ENCODE measurements at regions not wholly inside any gene's neighbourhood (a gene's known extent, or its start where the extent isn't known, plus 50 kb on each side); places are given as distances from the start of the nearest gene placed in this dataset.
"Not testable (repeated sequence)": the region's sequence is repeated elsewhere in the genome, so short reads cannot be mapped to it uniquely, and the experiment has no call there.

DNA sequence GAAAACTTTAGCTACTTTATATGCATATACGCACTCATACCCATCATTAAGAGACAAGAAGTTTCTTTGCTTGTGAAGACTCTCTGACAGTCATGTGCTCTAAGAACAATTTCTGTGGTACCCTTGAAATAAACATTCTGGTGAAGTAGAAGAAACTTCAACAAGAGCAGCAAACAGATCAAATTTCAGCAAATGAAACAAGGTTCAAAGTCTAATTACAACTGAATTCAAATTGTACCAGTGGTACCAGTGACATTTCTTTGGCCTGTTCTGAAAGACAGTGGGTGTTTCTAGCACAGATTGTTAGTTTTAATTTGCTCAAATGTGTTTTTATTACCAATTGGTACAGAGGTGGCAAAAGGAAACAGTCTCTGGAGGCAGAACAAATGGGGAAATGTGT is 391.0 kb downstream of the CHSY3 start:
- H3K36me3 ChIP-seq (ENCODE audit: insufficient read depth, low read length) = no peaks in the 10 kb centered on the region
- no peaks in the 10 kb centered on the region for H3K4me1 ChIP-seq (ENCODE audit: insufficient read depth, low read length)
- no peaks in the 10 kb centered on the region for H3K9me3 ChIP-seq (ENCODE audit: control insufficient read depth, insufficient read depth, low read length)
- no peak overlapping the region for H3K9ac ChIP-seq (ENCODE audit: low read depth, low read length)

DNA sequence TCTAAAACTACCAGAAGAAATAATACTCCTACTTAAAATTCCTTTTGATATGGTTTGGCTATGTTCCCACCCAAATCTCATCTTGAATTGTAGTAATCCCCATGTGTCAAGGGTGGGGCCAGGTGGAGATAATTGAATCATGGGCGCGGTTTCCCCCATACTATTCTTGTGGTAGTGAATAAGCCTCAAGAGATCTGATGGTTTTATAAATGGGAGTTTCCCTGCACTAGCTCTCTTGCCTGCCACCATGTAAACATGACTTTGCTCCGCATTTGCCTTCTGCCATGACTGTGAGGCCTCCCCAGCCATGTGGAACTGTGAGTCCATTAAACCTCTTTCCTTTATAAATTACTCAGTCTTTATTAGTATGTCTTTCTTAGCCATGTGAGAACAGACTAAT is 390.5 kb downstream of the CHSY3 start:
- not testable (repeated sequence) for H3K36me3 ChIP-seq (ENCODE audit: insufficient read depth, low read length); H3K9ac ChIP-seq (ENCODE audit: low read depth, low read length); H3K4me1 ChIP-seq (ENCODE audit: insufficient read depth, low read length); H3K9me3 ChIP-seq (ENCODE audit: control insufficient read depth, insufficient read depth, low read length)

GRCh38 chr5:130290219-130290618 is 386.0 kb downstream of the CHSY3 start:
- Histone ChIP-seq H3K9ac (ENCODE audit: low read depth, low read length) (no peak overlapping the region), H3K36me3 (ENCODE audit: insufficient read depth, low read length) (no peaks in the 10 kb centered on the region), H3K4me1 (ENCODE audit: insufficient read depth, low read length) (0 out of 2 replicates have a peak, but pooled peaks cover 3% of the 10 kb centered on the region), H3K9me3 (ENCODE audit: control insufficient read depth, insufficient read depth, low read length) (no peaks in the 10 kb centered on the region)

GRCh38 chr5:130289132-130290088 is 385.1 kb downstream of the CHSY3 start:
- Histone ChIP-seq H3K4me1 (ENCODE audit: insufficient read depth, low read length) (0 out of 2 replicates have a peak, but pooled peaks cover 3% of the 10 kb centered on the region), H3K36me3 (ENCODE audit: insufficient read depth, low read length) (no peaks in the 10 kb centered on the region), H3K9me3 (ENCODE audit: control insufficient read depth, insufficient read depth, low read length) (no peaks in the 10 kb centered on the region), H3K9ac (ENCODE audit: low read depth, low read length) (no peak overlapping the region)

GRCh38 chr5:130287438-130287837 is 383.2 kb downstream of the CHSY3 start:
- Histone ChIP-seq H3K4me1 (ENCODE audit: insufficient read depth, low read length) (0 out of 2 replicates have a peak, but pooled peaks cover 3% of the 10 kb centered on the region), H3K9ac (ENCODE audit: low read depth, low read length) (no peak overlapping the region), H3K9me3 (ENCODE audit: control insufficient read depth, insufficient read depth, low read length) (no peaks in the 10 kb centered on the region), H3K36me3 (ENCODE audit: insufficient read depth, low read length) (no peaks in the 10 kb centered on the region)

- no peak overlapping the region for H3K9ac ChIP-seq (ENCODE audit: low read depth, low read length)
- H3K4me1 ChIP-seq (ENCODE audit: insufficient read depth, low read length) = 0 out of 2 replicates have a peak, but pooled peaks cover 3% of the 10 kb centered on the region
- no peaks in the 10 kb centered on the region for H3K9me3 ChIP-seq (ENCODE audit: control insufficient read depth, insufficient read depth, low read length)
- no peaks in the 10 kb centered on the region for H3K36me3 ChIP-seq (ENCODE audit: insufficient read depth, low read length)
Measured at GRCh38 chr5:130286971-130287370, 382.7 kb downstream of the CHSY3 start.

DNA sequence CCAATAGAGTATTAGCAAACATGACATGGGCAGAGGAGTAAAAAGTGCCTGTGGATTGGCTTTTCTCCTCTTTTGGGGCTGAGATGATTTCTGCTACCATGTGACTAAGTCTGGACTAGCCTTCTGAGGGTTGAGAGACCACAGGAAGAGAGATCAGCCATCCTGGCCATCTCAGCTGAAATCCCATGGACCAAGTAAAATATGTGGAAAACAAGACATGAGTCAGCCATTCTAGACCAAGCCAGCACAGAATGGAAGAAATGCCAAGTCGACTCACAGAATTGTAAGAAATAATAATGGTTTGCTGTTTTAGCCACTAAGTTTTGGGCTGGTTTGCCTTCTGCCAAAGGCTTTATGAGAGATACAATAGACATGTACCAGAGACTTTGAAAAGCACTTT is 377.8 kb downstream of the CHSY3 start:
- Histone ChIP-seq H3K36me3 (ENCODE audit: insufficient read depth, low read length) (no peaks in the 10 kb centered on the region), H3K9me3 (ENCODE audit: control insufficient read depth, insufficient read depth, low read length) (no peaks in the 10 kb centered on the region), H3K9ac (ENCODE audit: low read depth, low read length) (no peak overlapping the region)

DNA sequence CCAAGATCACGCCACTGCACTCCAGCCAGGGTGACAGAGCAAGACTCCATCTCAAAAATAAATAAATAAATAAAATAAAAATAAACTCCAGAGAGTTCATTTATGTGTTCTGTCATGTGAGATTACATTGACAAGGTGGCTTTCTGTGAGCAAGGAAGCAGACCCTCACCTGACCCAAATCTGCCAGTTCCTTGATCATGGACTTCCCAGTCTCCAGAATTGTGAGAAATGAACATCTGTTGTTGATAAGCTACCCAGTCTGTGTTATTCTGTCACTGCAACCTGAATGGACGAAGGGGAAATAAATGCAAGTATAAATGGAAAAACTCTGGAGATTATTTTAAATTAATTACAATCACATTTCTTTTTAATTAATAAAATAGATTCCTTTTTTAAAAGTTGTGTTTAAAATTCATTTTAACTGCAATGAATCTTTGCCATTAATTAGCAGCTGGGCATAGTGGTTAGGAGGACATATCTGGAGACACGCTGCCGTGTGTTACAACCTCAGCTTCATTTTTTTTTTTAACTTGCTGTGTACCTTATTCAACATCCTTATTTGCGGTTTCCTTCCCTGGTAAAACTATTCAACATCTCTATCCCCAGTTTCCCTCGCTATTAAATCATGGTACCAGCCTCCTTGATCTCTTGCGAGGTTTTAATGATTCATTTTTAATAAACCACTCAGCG is 376.4 kb downstream of the CHSY3 start:
- no peaks in the 10 kb centered on the region for H3K4me1 ChIP-seq (ENCODE audit: insufficient read depth, low read length)
- no peaks in the 10 kb centered on the region for H3K36me3 ChIP-seq (ENCODE audit: insufficient read depth, low read length)
- no peak overlapping the region for H3K9ac ChIP-seq (ENCODE audit: low read depth, low read length)
- H3K9me3 ChIP-seq (ENCODE audit: control insufficient read depth, insufficient read depth, low read length) = no peaks in the 10 kb centered on the region

More for the DNA sequence above, 377.8 kb downstream of the CHSY3 start:
- H3K4me1 ChIP-seq (ENCODE audit: insufficient read depth, low read length) = no peaks in the 10 kb centered on the region

- Histone ChIP-seq H3K4me1 (ENCODE audit: insufficient read depth, low read length) (no peaks in the 10 kb centered on the region), H3K36me3 (ENCODE audit: insufficient read depth, low read length) (no peaks in the 10 kb centered on the region), H3K9me3 (ENCODE audit: control insufficient read depth, insufficient read depth, low read length) (no peaks in the 10 kb centered on the region), H3K9ac (ENCODE audit: low read depth, low read length) (no peak overlapping the region)
Measured at GRCh38 chr5:130279386-130279785, 375.1 kb downstream of the CHSY3 start.

- no peaks in the 10 kb centered on the region for H3K4me1 ChIP-seq (ENCODE audit: insufficient read depth, low read length)
- no peaks in the 10 kb centered on the region for H3K9me3 ChIP-seq (ENCODE audit: control insufficient read depth, insufficient read depth, low read length)
- no peak overlapping the region for H3K9ac ChIP-seq (ENCODE audit: low read depth, low read length)
- no peaks in the 10 kb centered on the region for H3K36me3 ChIP-seq (ENCODE audit: insufficient read depth, low read length)
Measured at GRCh38 chr5:130278136-130278535, 373.9 kb downstream of the CHSY3 start.

GRCh38 chr5:130277522-130277921 is 373.3 kb downstream of the CHSY3 start:
- no peaks in the 10 kb centered on the region for H3K4me1 ChIP-seq (ENCODE audit: insufficient read depth, low read length)
- no peak overlapping the region for H3K9ac ChIP-seq (ENCODE audit: low read depth, low read length)
- no peaks in the 10 kb centered on the region for H3K36me3 ChIP-seq (ENCODE audit: insufficient read depth, low read length)
- H3K9me3 ChIP-seq (ENCODE audit: control insufficient read depth, insufficient read depth, low read length) = no peaks in the 10 kb centered on the region

GRCh38 chr5:130277002-130277401 is 372.7 kb downstream of the CHSY3 start:
- no peak overlapping the region for H3K9ac ChIP-seq (ENCODE audit: low read depth, low read length)
- no peaks in the 10 kb centered on the region for H3K36me3 ChIP-seq (ENCODE audit: insufficient read depth, low read length)

GRCh38 chr5:130272837-130273236 is 368.6 kb downstream of the CHSY3 start:
- Histone ChIP-seq H3K4me1 (ENCODE audit: insufficient read depth, low read length) (no peaks in the 10 kb centered on the region), H3K9me3 (ENCODE audit: control insufficient read depth, insufficient read depth, low read length) (no peaks in the 10 kb centered on the region), H3K9ac (ENCODE audit: low read depth, low read length) (no peak overlapping the region), H3K36me3 (ENCODE audit: insufficient read depth, low read length) (no peaks in the 10 kb centered on the region)

More at GRCh38 chr5:130277002-130277401, 372.7 kb downstream of the CHSY3 start:
- H3K9me3 ChIP-seq (ENCODE audit: control insufficient read depth, insufficient read depth, low read length) = no peaks in the 10 kb centered on the region
- H3K4me1 ChIP-seq (ENCODE audit: insufficient read depth, low read length) = no peaks in the 10 kb centered on the region

GRCh38 chr5:130270786-130271185 is 366.5 kb downstream of the CHSY3 start:
- Histone ChIP-seq H3K36me3 (ENCODE audit: insufficient read depth, low read length) (no peaks in the 10 kb centered on the region), H3K9ac (ENCODE audit: low read depth, low read length) (no peak overlapping the region), H3K9me3 (ENCODE audit: control insufficient read depth, insufficient read depth, low read length) (no peaks in the 10 kb centered on the region), H3K4me1 (ENCODE audit: insufficient read depth, low read length) (no peaks in the 10 kb centered on the region)

- no peaks in the 10 kb centered on the region for H3K9me3 ChIP-seq (ENCODE audit: control insufficient read depth, insufficient read depth, low read length)
- no peaks in the 10 kb centered on the region for H3K36me3 ChIP-seq (ENCODE audit: insufficient read depth, low read length)
Measured at GRCh38 chr5:130268489-130268888, 364.2 kb downstream of the CHSY3 start.

More at GRCh38 chr5:130268489-130268888, 364.2 kb downstream of the CHSY3 start:
- Histone ChIP-seq H3K4me1 (ENCODE audit: insufficient read depth, low read length) (no peaks in the 10 kb centered on the region), H3K9ac (ENCODE audit: low read depth, low read length) (no peak overlapping the region)

Measured in ES-I3 (cell line).